Neural progenitor cell (in vitro differentiated cells): ENCODE measurements at regions not wholly inside any gene's neighbourhood (a gene's known extent, or its start where the extent isn't known, plus 50 kb on each side); places are given as distances from the start of the nearest gene placed in this dataset.

Source experiments
- DNase-seq: peaks from one replicate; pipeline ENCODE4 v3.0.0-alpha.2; 2016; ENCODE audit warnings: low spot score
- H2AFZ ChIP-seq: fragments of 200-600 bp; sonication (generic); replicated peaks from 2 replicates; pipeline ENCODE4 v1.6.1; 2016; ENCODE audit warnings: antibody characterized with exemption
- H3F3A ChIP-seq: fragments of 200-600 bp; sonication (generic); 2 replicates; pipeline ENCODE4 v1.6.1; 2016; ENCODE audit warnings: antibody characterized with exemption, low read depth
- H3K27ac ChIP-seq: fragments of 200-600 bp; sonication (generic); 2 replicates; pipeline ENCODE4 v1.5.1; 2016; ENCODE audit warnings: mild to moderate bottlenecking
- H3K27me3 ChIP-seq: fragments of 200-600 bp; sonication (generic); 2 replicates; pipeline ENCODE4 v1.6.1; 2016; ENCODE audit warnings: mild to moderate bottlenecking, moderate library complexity
- H3K36me3 ChIP-seq: fragments of 200-600 bp; sonication (generic); 2 replicates; pipeline ENCODE4 v1.5.1; 2016
- H3K4me1 ChIP-seq: fragments of 200-600 bp; sonication (generic); 2 replicates; pipeline ENCODE4 v1.6.1; 2016; ENCODE audit warnings: mixed run types
- H3K4me2 ChIP-seq: fragments of 200-600 bp; sonication (generic); 2 replicates; pipeline ENCODE4 v1.6.1; 2016
- H3K4me3 ChIP-seq: fragments of 200-600 bp; sonication (generic); 2 replicates; pipeline ENCODE4 v1.5.1; 2016
- H3K79me2 ChIP-seq: fragments of 200-600 bp; sonication (generic); 2 replicates; pipeline ENCODE4 v1.6.1; 2016; ENCODE audit warnings: low read depth
- H3K9ac ChIP-seq: fragments of 200-600 bp; sonication (generic); 2 replicates; pipeline ENCODE4 v1.6.1; 2016
- H3K9me3 ChIP-seq: fragments of 200-600 bp; sonication (generic); 2 replicates; pipeline ENCODE4 v1.5.1; 2016; ENCODE audit warnings: low read depth
- H4K20me1 ChIP-seq: fragments of 200-600 bp; sonication (generic); 2 replicates; pipeline ENCODE4 v1.6.1; 2016; ENCODE audit warnings: low read depth
- H3K27ac Mint-ChIP-seq: 3 replicates; pipeline ENCODE4 v1.8.0; 2021; ENCODE audit warnings: mixed read lengths
- H3K27me3 Mint-ChIP-seq: 2 replicates; pipeline ENCODE4 v1.8.0; 2022; ENCODE audit warnings: low read depth, mild to moderate bottlenecking, inconsistent platforms, moderate library complexity, mixed read lengths; ENCODE audit not compliant: insufficient read depth
- H3K36me3 Mint-ChIP-seq: 3 replicates; pipeline ENCODE4 v1.8.0; 2021; ENCODE audit warnings: mixed read lengths
- H3K4me1 Mint-ChIP-seq: 3 replicates; pipeline ENCODE4 v1.8.0; 2021; ENCODE audit warnings: mixed read lengths
- H3K4me3 Mint-ChIP-seq: 3 replicates; pipeline ENCODE4 v1.8.0; 2021; ENCODE audit warnings: mild to moderate bottlenecking, moderate library complexity, mixed read lengths
- H3K9me3 Mint-ChIP-seq: 3 replicates; pipeline ENCODE4 v1.8.0; 2020; ENCODE audit warnings: mixed read lengths
- EZH2 ChIP-seq: fragments of 200-600 bp; sonication (generic); IDR thresholded peaks from 2 replicates; pipeline ENCODE4 v1.6.1; 2017; ENCODE audit warnings: antibody characterized with exemption, mild to moderate bottlenecking, moderate library complexity
- EZH2phosphoT487 ChIP-seq: fragments of 200-600 bp; sonication (generic); IDR thresholded peaks from 2 replicates; pipeline ENCODE4 v1.6.1; 2017; ENCODE audit warnings: antibody characterized with exemption
- TF ChIP-seq, protein P1 (sequence below): fragments of 200-600 bp; sonication (generic); IDR thresholded peaks from 2 replicates; pipeline ENCODE4 v1.5.1; 2017; ENCODE audit warnings: antibody characterized with exemption, mild to moderate bottlenecking

DNA sequence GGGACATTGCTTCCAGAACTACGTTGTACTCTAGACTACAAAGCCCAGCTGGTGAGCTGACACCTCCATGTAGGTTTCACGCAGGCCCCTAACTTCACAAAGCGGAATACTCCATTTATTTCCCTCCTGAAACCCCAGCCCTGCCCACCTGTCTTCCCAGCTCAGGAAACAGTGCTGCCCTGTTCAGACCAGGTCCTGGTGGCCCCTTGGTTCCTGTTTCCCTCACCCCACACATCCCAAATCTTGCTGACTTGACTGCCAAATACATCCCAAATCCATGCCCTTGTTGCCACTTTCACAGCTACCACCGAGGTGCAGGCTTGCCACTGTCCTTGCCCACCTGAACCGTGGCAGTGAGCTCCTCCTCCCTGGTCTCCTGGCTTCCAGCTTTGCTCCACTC, 113.1 kb upstream of the PTPN1 start:
- Histone ChIP-seq H3K79me2 (no peaks in the 10 kb centered on the region), H3K4me2 (no peak overlapping the region), H3K36me3 (no peaks in the 10 kb centered on the region), H3K9me3 (no peaks in the 10 kb centered on the region), H3F3A (no peaks in the 10 kb centered on the region), H3K9ac (no peak overlapping the region), H4K20me1 (no peaks in the 10 kb centered on the region), H3K4me3 (no peak overlapping the region), H3K4me1 (no peaks in the 10 kb centered on the region), H2AFZ (no peak overlapping the region), H3K27me3 (no peaks in the 10 kb centered on the region), H3K27ac (no peak overlapping the region)
- Mint-ChIP-seq H3K9me3 (no peaks in the 10 kb centered on the region), H3K27me3 (peaks cover 5% of the 10 kb centered on the region), H3K4me1 (peaks cover 12% of the 10 kb centered on the region), H3K27ac (peak overlapping the region; percentile 67), H3K4me3 (no peak overlapping the region), H3K36me3 (no peaks in the 10 kb centered on the region)
- no peak for DNase-seq
- TF ChIP-seq EZH2 (no peak), EZH2phosphoT487 (no peak)
- TF ChIP-seq, protein P1, sequence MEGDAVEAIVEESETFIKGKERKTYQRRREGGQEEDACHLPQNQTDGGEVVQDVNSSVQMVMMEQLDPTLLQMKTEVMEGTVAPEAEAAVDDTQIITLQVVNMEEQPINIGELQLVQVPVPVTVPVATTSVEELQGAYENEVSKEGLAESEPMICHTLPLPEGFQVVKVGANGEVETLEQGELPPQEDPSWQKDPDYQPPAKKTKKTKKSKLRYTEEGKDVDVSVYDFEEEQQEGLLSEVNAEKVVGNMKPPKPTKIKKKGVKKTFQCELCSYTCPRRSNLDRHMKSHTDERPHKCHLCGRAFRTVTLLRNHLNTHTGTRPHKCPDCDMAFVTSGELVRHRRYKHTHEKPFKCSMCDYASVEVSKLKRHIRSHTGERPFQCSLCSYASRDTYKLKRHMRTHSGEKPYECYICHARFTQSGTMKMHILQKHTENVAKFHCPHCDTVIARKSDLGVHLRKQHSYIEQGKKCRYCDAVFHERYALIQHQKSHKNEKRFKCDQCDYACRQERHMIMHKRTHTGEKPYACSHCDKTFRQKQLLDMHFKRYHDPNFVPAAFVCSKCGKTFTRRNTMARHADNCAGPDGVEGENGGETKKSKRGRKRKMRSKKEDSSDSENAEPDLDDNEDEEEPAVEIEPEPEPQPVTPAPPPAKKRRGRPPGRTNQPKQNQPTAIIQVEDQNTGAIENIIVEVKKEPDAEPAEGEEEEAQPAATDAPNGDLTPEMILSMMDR = no peak

DNA sequence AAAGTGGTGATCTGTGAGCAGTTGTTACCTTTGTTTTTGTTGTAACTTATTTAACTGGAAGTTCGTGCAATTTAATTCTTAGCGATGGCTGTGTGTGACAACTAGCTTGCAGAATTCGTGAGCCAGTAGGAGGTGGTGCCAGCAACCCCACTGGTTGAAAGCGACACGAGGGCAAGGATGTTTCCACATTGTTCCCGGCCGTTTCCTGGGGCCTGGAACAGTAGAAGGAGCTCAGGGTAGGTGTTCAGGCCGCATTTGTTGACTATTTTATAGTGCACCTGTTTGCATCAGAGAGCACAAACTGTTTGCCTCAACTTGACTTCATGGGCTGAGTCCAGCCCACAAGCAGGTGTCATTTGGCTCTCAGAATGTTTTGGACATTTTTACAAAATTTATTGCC, 112.1 kb upstream of the PTPN1 start:
- Histone ChIP-seq H3K27me3 (no peaks in the 10 kb centered on the region), H3F3A (no peaks in the 10 kb centered on the region), H3K79me2 (no peaks in the 10 kb centered on the region), H4K20me1 (no peaks in the 10 kb centered on the region), H3K9ac (no peak overlapping the region), H3K36me3 (no peaks in the 10 kb centered on the region), H3K4me2 (no peak overlapping the region), H3K9me3 (no peaks in the 10 kb centered on the region), H3K27ac (no peak overlapping the region), H3K4me3 (no peak overlapping the region), H2AFZ (no peak overlapping the region), H3K4me1 (no peaks in the 10 kb centered on the region)
- Mint-ChIP-seq H3K4me3 (no peak overlapping the region), H3K27ac (no peak overlapping the region), H3K36me3 (no peaks in the 10 kb centered on the region), H3K4me1 (peaks cover 12% of the 10 kb centered on the region), H3K27me3 (peaks cover 5% of the 10 kb centered on the region), H3K9me3 (no peaks in the 10 kb centered on the region)
- TF ChIP-seq, protein P1 = no peak
- TF ChIP-seq EZH2 (no peak), EZH2phosphoT487 (no peak)
- no peak for DNase-seq

DNA sequence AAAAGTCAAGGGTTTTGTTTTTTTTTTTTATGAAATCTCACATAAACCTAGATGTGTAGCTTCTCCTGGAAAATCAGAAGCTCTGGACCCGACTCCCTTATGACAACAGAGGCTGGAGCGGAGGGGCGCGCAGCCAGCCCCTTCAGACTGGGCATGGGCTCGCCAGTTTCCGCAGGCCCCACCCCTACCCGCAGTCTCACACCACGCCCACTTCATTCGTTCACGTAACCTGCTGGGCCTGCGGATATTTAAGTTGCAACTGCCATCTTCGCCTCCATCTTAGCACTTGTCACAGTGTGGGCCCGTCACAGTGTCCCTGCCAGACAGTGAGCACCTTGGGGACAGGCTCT, 111.7 kb upstream of the PTPN1 start:
- H3K9me3 ChIP-seq = no peaks in the 10 kb centered on the region
- peaks cover 12% of the 10 kb centered on the region for H3K4me1 Mint-ChIP-seq
- H3K27ac ChIP-seq = no peak overlapping the region
- no peak for DNase-seq
- no peak overlapping the region for H3K9ac ChIP-seq
- TF ChIP-seq EZH2phosphoT487 (no peak), EZH2 (no peak)
- TF ChIP-seq, protein P1 = no peak
- no peak overlapping the region for H3K4me2 ChIP-seq
- no peaks in the 10 kb centered on the region for H3F3A ChIP-seq
- no peaks in the 10 kb centered on the region for H3K36me3 ChIP-seq
- H3K79me2 ChIP-seq = no peaks in the 10 kb centered on the region
- no peaks in the 10 kb centered on the region for H4K20me1 ChIP-seq
- no peak overlapping the region for H2AFZ ChIP-seq
- H3K4me1 ChIP-seq = no peaks in the 10 kb centered on the region
- no peaks in the 10 kb centered on the region for H3K36me3 Mint-ChIP-seq
- peaks cover 5% of the 10 kb centered on the region for H3K27me3 Mint-ChIP-seq
- no peak overlapping the region for H3K27ac Mint-ChIP-seq
- H3K4me3 ChIP-seq = no peak overlapping the region
- no peak overlapping the region for H3K4me3 Mint-ChIP-seq
- H3K27me3 ChIP-seq = no peaks in the 10 kb centered on the region
- no peaks in the 10 kb centered on the region for H3K9me3 Mint-ChIP-seq
